ENCODE measurements at regions not wholly inside any gene's neighbourhood (a gene's known extent, or its start where the extent isn't known, plus 50 kb on each side); places are given as distances from the start of the nearest gene placed in this dataset.

- no peak for TF ChIP-seq CTCF (IDR thresholded peaks at IDR 0.05)
These were observed 148.2 kb upstream of the GGTLC1 start for GRCh38 chr20:24136659-24137246.

- TF ChIP-seq CTCF (IDR thresholded peaks at IDR 0.05): no peak
These were observed 147.2 kb upstream of the GGTLC1 start for GRCh38 chr20:24135781-24136180.

GRCh38 chr20:24134930-24135329 lies 146.4 kb upstream of the GGTLC1 start:
- TF ChIP-seq CTCF (IDR thresholded peaks at IDR 0.05): no peak

- no peak for TF ChIP-seq CTCF (IDR thresholded peaks at IDR 0.05)
These were observed 145.7 kb upstream of the GGTLC1 start for GRCh38 chr20:24134284-24134683.

GRCh38 chr20:24132246-24132645 lies 143.7 kb upstream of the GGTLC1 start:
- no peak for TF ChIP-seq CTCF (IDR thresholded peaks at IDR 0.05)

- no peak for TF ChIP-seq CTCF (IDR thresholded peaks at IDR 0.05)
These were observed 143.1 kb upstream of the GGTLC1 start for GRCh38 chr20:24131684-24132083.

- TF ChIP-seq CTCF (IDR thresholded peaks at IDR 0.05): no peak
These were observed 142.7 kb upstream of the GGTLC1 start for GRCh38 chr20:24131281-24131680.

GRCh38 chr20:24129641-24130040 lies 141.1 kb upstream of the GGTLC1 start:
- TF ChIP-seq CTCF (IDR thresholded peaks at IDR 0.05): no peak
